ENCODE measurements at regions not wholly inside any gene's neighbourhood (a gene's known extent, or its start where the extent isn't known, plus 50 kb on each side); places are given as distances from the start of the nearest gene placed in this dataset. TPM values are rescaled to one million over a fixed set of nuclear protein-coding genes. Genes with fewer than 3 reads are reported as not detected.

MicroRNA genes in the stretch of these regions (microRNA counts, 767-probe panel; counts per million panel counts)
- 0 counts per million in 2 donors for microRNA hsa-miR-802

Small RNAs in the stretch of these regions (microRNA-seq; reads per million reads assigned to microRNA genes)
- gene MIR802, result not detected

Small RNAs in the stretch of these regions (small RNA-seq; reads per million reads assigned to genes)
- gene EZH2P1 (not detected), gene MIR802 (not detected)

Measured in thyroid gland (tissue), 3 donors.